ENCODE measurements at regions not wholly inside any gene's neighbourhood (a gene's known extent, or its start where the extent isn't known, plus 50 kb on each side); places are given as distances from the start of the nearest gene placed in this dataset.

- TF ChIP-seq CTCF (conservative IDR thresholded peaks at IDR 0.05; ENCODE audit: low read length) (no peak), EZH2phosphoT487 (IDR thresholded peaks at IDR 0.05; ENCODE audit: borderline replicate concordance) (no peak)
These were observed 54.6 kb upstream of the LDB2 start for GRCh38 chr4:16952896-16953630.

All from Loucy (cell line).